Stimulated activated CD8-positive, alpha-beta memory T cell treated with anti-CD3 and anti-CD28 coated beads, Interleukin-2, amount 100 ng/mL, for 1 hour (primary cell): ENCODE measurements at regions not wholly inside any gene's neighbourhood (a gene's known extent, or its start where the extent isn't known, plus 50 kb on each side); places are given as distances from the start of the nearest gene placed in this dataset.

ENCODE experiments used
- DNase-seq, 2 donors: peaks; one replicate each; pipeline ENCODE4 v3.0.0-alpha.2; 2020; ENCODE audit warnings: low read depth in 2 of 2

DNA sequence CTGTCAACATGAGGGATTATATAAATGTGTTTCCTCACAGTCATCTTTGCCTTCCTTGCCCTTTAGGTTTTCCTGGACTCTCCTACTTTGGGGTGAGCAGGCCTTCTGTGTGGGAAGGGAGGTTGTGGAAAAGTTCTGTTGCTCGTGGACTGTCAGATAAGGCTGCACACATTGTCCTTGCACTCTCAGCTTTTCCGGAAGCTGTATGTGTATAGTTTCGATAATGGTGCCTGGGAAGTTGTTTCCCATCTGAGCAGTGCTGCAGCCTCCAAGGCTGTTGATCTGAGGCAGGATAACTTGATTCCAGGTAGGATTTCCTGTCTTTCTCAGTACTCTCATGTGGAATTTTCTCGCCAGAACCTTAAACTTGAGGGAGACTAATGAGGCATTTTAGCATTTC, 297.8 kb upstream of the AZI2 start:
- no peak for DNase-seq

GRCh38 chr3:28649266-28649665, 300.6 kb upstream of the AZI2 start:
- DNase-seq, result no peak

GRCh38 chr3:28651159-28651558, 302.5 kb upstream of the AZI2 start:
- no peak for DNase-seq

GRCh38 chr3:28664123-28664522, 315.5 kb upstream of the AZI2 start:
- DNase-seq, result no peak

DNA sequence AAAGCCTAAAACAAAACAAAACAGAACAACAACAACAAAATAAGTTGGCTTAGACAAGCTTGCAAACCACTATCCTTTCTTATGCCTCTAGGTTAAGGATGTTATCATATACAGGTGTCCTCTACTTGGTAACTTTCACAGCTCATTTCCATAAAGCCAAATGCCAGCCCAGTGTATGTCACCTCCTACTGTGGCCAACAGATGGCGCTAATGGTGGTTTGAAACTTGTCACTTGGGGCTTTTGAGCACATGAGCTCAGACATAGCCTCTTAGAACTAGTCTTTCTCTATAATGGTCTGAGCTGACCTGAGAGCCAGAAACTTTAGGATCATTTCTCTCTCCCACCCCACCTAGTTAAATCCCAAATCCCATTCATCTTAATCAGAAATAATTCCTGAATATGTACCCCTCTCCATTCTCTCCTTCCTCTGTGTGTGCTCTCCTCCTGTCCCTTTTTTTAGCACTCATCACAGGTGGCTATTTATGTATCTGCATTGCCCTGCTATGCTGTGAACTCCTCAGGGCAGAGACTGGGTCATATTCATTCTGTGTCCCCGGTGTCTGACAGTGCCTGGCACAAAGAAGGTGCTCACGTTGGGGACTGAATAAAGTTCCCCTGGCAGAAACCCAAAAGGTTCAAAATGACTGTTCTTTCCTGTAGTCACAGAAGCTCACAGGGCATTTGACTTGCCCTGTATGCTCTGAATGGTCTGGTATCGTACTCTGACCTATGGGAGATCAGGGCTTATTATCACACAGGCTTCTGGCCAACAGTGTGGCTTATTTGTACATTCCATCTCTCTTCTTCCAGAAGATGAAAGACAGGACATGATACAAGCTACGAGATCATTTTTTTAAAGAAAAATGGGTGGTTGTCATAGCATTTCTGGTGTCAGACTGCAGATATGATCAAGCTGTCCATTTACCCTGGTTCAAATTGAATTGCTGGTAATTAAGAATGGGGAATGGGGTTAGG, 319.3 kb upstream of the AZI2 start:
- peak in 1 of 2 donors; percentile 3 for DNase-seq

- DNase-seq, result no peak
Measured at GRCh38 chr3:28669870-28670269, 321.2 kb upstream of the AZI2 start.

- DNase-seq, result no peak
Measured at GRCh38 chr3:28672406-28672805, 323.8 kb upstream of the AZI2 start.

- no peak for DNase-seq
Measured at GRCh38 chr3:28673446-28673845, 324.8 kb upstream of the AZI2 start.

GRCh38 chr3:28674212-28674611, 325.6 kb upstream of the AZI2 start:
- no peak for DNase-seq

GRCh38 chr3:28677581-28677980, 329.0 kb upstream of the AZI2 start:
- DNase-seq, result no peak

- DNase-seq, result no peak
Measured at GRCh38 chr3:28678086-28678485, 329.5 kb upstream of the AZI2 start.

- DNase-seq, result no peak
Measured at GRCh38 chr3:28680050-28680449, 331.4 kb upstream of the AZI2 start.

GRCh38 chr3:28682121-28682520, 333.5 kb upstream of the AZI2 start:
- DNase-seq, result no peak

- no peak for DNase-seq
Measured at GRCh38 chr3:28690176-28690575, 341.6 kb upstream of the AZI2 start.

GRCh38 chr3:28698706-28699105, 350.1 kb upstream of the AZI2 start:
- no peak for DNase-seq

DNA sequence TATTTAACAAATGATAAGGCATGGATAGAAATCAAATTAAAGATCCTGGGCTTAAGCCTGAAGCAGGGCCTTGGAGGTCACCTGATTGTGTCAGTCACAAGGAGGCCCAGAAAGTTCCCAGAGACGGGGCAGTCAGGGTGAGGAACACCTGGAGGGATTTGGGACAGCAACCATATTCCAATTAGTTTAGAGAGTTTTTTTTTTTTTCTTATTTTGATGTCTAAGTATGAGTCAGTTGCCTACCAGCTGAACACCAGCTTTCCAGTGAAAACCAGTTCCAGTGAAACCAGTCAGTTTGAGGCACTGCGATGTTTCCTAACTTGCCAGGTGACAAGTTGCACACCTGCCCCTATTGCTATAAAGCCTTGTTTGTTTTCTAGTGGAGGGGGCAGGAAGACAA, 350.7 kb upstream of the AZI2 start:
- DNase-seq, result no peak

DNA sequence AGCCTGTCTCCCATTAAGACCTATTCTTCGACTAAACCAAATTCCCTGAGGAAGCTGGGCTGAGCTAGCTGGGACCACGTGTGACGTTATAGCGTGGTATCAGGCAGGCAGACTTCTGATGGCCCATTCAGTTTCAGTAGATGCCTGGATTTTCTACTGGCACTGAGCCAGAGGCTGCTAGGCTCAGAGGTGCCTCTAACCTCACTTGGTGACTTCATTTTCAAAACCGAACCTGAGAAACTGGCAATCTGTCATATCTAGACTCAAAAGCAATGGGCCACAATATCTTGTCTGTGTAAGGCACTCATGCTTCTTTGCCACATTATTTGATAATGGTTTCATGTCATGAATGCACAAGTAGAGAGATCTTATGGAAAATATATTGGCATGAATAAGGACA, 352.1 kb upstream of the AZI2 start:
- no peak for DNase-seq

DNA sequence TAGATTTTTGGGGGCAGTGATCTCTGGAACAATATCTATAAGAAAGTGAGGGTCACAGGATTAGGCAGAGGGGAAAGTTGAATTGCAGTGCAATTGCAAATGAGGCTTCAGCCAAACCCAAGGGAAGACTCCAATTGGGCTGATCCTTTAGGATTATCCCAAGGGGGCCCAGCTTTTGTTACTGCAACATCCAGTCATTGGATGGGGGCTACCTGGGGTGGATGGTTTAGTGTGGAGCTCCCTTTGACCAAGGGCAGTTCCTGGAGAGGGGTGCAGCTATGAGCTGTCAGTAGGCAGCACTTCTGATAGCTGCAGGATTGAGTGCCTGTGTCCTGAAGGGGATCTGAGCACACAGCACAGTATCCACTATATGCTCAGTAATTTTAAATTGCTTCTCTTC, 355.2 kb upstream of the AZI2 start:
- DNase-seq, result no peak

DNA sequence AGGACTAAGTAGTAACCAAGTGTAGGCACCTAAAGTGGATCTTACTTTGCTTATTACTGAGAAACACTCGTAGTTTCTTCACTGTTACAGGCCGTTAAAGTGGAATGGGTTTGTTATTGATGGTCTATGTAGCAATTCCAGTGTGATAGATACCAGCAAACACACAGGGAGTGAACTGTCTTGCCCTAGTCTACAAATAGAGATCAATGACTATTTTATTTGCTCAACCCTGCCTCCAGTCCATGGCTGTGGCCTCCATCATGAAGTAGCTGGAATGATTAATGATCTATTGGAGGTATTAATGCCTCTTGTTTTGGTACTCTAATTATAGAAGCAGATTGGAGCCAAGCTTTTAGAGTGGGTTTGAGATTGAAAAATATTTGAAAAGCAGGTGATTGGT, 362.7 kb upstream of the AZI2 start:
- no peak for DNase-seq

- no peak for DNase-seq
Measured at GRCh38 chr3:28716939-28717338, 368.3 kb upstream of the AZI2 start.

DNA sequence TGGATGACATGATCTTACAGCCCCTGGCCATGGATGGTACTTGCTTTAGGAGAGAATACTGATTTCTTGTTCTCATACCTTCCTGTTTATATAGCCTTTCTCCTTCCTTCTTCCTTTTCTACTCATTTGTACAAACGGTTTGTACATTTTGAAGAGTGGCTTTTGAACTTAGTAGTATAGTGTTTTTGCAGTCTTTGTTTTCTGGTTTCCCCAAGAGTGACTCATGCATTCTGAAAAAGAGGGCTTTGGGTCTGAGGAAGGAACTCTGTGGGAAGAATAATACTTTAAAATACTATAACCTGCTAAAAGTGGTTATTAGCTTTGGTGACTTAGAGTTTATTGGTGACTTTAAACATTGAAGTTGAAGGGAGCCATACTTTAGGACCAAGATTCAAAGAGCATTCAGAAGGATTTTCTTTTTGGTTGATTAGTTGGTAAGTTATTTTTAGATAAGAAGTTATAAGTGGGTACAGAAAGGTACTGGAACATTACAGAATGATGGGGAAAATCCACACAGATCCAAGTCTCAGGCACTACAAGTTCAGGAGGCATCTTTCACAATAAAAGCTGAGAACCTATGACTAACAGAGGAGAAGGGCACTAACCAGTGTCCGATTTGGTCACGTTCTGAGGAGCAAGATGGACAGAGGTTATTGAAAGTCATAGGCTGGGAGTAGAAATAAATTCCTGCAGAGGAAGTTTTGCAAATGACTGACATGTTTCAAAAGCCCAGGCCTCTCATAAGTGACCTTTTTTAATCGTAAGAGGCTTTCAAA, 369.6 kb upstream of the AZI2 start:
- no peak for DNase-seq

- no peak for DNase-seq
Measured at GRCh38 chr3:28726840-28727239, 378.2 kb upstream of the AZI2 start.

DNA sequence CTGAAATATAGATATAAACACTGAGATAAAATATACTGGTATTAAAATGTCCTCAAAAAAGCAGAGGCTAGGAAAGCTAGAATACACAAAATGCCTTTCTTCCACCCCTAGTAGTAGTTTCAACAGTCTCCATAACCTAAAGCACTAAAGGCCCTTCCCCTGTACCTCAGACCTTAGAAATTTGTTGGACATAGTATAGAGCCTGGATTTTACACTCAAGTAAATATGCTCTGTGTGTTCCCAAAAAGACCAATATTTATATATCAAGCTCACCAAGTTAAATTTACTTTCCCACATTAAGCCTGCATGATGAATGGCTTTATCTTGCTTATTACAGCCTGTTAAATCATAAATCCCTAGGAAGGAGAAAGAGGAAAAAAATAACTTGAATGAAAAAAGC, 378.7 kb upstream of the AZI2 start:
- no peak for DNase-seq
